Osteocyte (in vitro differentiated cells): ENCODE measurements at regions not wholly inside any gene's neighbourhood (a gene's known extent, or its start where the extent isn't known, plus 50 kb on each side); places are given as distances from the start of the nearest gene placed in this dataset.

Source experiments
- DNase-seq: peaks from one replicate; pipeline ENCODE4 v3.0.0; 2021; ENCODE audit warnings: mixed read lengths; ENCODE audit not compliant: unreplicated experiment; ENCODE audit errors: extremely low spot score
- H3K27ac Mint-ChIP-seq: one replicate; pipeline ENCODE4 v1.8.0; 2021; ENCODE audit warnings: mild to moderate bottlenecking, mixed read lengths; ENCODE audit not compliant: unreplicated experiment
- H3K27me3 Mint-ChIP-seq: one replicate; pipeline ENCODE4 v1.8.0; 2021; ENCODE audit warnings: mixed read lengths; ENCODE audit not compliant: unreplicated experiment
- H3K36me3 Mint-ChIP-seq: one replicate; pipeline ENCODE4 v1.8.0; 2021; ENCODE audit warnings: mixed read lengths; ENCODE audit not compliant: unreplicated experiment
- H3K4me1 Mint-ChIP-seq: one replicate; pipeline ENCODE4 v1.8.0; 2021; ENCODE audit warnings: mixed read lengths; ENCODE audit not compliant: unreplicated experiment
- H3K4me3 Mint-ChIP-seq: one replicate; pipeline ENCODE4 v1.8.0; 2021; ENCODE audit warnings: mild to moderate bottlenecking, moderate library complexity, mixed read lengths; ENCODE audit not compliant: unreplicated experiment
- H3K9me3 Mint-ChIP-seq: one replicate; pipeline ENCODE4 v1.8.0; 2021; ENCODE audit warnings: mixed read lengths; ENCODE audit not compliant: unreplicated experiment
- TF ChIP-seq, protein P1 (sequence below): fragments of 200-600 bp; sonication (generic); IDR thresholded peaks from 2 replicates; pipeline ENCODE4 v1.5.0; 2021; ENCODE audit warnings: antibody characterized with exemption, mild to moderate bottlenecking, moderate library complexity

DNA sequence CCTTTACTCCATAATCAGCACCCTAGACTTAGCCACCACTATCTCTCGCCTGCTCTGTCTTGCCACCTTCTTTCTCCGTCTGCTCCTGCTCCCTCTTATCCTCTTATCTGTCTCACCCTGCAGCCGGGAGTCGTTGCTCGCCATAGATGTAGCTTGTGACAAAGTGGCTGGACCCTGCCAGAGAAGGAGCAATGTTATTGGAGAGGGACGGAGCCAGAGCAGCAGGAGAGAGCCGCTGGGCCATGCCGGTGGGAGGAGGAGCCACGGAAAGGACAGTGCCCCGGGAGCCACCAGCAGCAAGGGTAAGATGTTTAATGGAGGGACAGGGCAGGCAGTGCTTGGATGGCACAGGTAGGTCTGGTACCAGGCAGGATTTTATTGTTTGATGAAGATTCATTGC lies 137.3 kb downstream of the SEC61B start:
- H3K27me3 Mint-ChIP-seq, result peaks cover 11% of the 10 kb centered on the region
- peaks cover 30% of the 10 kb centered on the region for H3K4me1 Mint-ChIP-seq
- H3K4me3 Mint-ChIP-seq, result no peak overlapping the region
- no peaks in the 10 kb centered on the region for H3K9me3 Mint-ChIP-seq
- no peaks in the 10 kb centered on the region for H3K36me3 Mint-ChIP-seq
- no peak for DNase-seq
- H3K27ac Mint-ChIP-seq, result no peak overlapping the region
- TF ChIP-seq, protein P1, sequence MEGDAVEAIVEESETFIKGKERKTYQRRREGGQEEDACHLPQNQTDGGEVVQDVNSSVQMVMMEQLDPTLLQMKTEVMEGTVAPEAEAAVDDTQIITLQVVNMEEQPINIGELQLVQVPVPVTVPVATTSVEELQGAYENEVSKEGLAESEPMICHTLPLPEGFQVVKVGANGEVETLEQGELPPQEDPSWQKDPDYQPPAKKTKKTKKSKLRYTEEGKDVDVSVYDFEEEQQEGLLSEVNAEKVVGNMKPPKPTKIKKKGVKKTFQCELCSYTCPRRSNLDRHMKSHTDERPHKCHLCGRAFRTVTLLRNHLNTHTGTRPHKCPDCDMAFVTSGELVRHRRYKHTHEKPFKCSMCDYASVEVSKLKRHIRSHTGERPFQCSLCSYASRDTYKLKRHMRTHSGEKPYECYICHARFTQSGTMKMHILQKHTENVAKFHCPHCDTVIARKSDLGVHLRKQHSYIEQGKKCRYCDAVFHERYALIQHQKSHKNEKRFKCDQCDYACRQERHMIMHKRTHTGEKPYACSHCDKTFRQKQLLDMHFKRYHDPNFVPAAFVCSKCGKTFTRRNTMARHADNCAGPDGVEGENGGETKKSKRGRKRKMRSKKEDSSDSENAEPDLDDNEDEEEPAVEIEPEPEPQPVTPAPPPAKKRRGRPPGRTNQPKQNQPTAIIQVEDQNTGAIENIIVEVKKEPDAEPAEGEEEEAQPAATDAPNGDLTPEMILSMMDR, result no peak

DNA sequence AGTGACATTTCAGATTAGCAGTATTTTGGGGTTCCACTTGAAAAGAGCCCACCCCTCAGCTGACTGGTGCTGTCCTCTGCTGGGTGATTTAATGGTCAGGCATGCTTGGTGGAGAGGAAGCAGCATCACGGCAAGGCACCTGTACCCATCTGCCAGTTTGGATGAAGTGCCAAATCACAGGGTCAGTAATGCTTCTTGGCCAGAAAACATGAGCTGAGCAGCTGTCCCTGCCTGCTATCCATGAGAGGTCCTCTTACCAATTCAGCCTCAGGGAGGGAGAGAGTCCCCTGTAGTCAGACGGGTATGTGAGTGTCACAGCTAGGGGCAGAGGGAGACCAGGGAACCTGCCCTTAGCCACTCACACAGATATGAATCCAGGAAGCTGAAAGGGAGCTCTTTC lies 137.9 kb downstream of the SEC61B start:
- TF ChIP-seq, protein P1, result no peak
- peaks cover 31% of the 10 kb centered on the region for H3K4me1 Mint-ChIP-seq
- H3K27me3 Mint-ChIP-seq, result peaks cover 11% of the 10 kb centered on the region
- no peaks in the 10 kb centered on the region for H3K9me3 Mint-ChIP-seq
- no peak overlapping the region for H3K4me3 Mint-ChIP-seq
- DNase-seq, result no peak
- H3K27ac Mint-ChIP-seq, result no peak overlapping the region
- H3K36me3 Mint-ChIP-seq, result no peaks in the 10 kb centered on the region

DNA sequence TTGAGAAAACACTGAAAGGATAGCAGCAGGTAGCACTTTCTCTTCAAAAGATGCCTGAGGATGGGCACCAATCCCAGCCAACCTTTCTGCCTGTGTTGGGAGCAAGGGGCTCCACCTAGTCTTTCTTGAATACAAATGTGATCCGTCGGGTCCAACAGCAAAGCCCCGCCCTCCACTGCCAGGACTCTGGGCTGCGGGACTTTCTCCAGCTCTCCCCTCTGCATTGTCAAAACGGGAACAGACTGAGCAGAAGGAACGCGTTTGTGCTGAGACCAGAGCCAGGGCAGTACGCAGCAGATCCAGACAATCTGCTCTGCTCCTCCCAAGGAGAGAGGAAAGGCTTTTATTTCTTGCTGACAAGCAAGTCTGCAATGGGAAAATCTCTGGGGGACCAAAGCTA lies 139.7 kb downstream of the SEC61B start:
- no peak overlapping the region for H3K4me3 Mint-ChIP-seq
- DNase-seq, result no peak
- TF ChIP-seq, protein P1, result no peak
- no peaks in the 10 kb centered on the region for H3K36me3 Mint-ChIP-seq
- peaks cover 33% of the 10 kb centered on the region for H3K4me1 Mint-ChIP-seq
- peaks cover 11% of the 10 kb centered on the region for H3K27me3 Mint-ChIP-seq
- no peak overlapping the region for H3K27ac Mint-ChIP-seq
- no peaks in the 10 kb centered on the region for H3K9me3 Mint-ChIP-seq

GRCh38 chr9:99362321-99362720 lies 140.2 kb downstream of the SEC61B start:
- H3K4me1 Mint-ChIP-seq, result peaks cover 34% of the 10 kb centered on the region
- H3K27ac Mint-ChIP-seq, result no peak overlapping the region
- DNase-seq, result no peak
- TF ChIP-seq, protein P1, result no peak
- H3K9me3 Mint-ChIP-seq, result no peaks in the 10 kb centered on the region
- no peaks in the 10 kb centered on the region for H3K36me3 Mint-ChIP-seq
- H3K27me3 Mint-ChIP-seq, result peaks cover 11% of the 10 kb centered on the region
- no peak overlapping the region for H3K4me3 Mint-ChIP-seq

DNA sequence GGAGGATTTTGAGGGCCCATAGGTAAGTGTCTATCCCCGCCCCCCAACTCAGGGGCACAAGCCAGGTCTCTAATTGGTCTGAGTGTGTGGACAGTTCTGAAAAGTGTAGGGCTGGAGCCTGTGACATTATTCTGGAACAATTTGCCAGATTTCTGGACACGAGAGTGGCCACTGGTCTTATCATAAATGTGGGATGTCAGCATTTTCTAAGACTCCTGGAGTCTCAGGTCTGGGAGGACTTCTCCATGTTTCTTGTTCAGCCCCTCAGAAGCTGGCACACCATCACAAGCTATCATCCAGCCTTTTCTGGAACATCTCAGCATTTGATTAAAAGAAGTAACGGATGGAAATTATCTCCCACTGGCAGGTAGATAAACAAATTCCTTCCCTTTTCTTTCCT lies 141.4 kb downstream of the SEC61B start:
- Mint-ChIP-seq H3K36me3 (no peaks in the 10 kb centered on the region), H3K4me1 (peaks cover 43% of the 10 kb centered on the region), H3K27me3 (peaks cover 11% of the 10 kb centered on the region), H3K4me3 (no peak overlapping the region), H3K27ac (no peak overlapping the region), H3K9me3 (no peaks in the 10 kb centered on the region)
- DNase-seq, result no peak
- TF ChIP-seq, protein P1, result no peak
